ENCODE measurements at regions not wholly inside any gene's neighbourhood (a gene's known extent, or its start where the extent isn't known, plus 50 kb on each side); places are given as distances from the start of the nearest gene placed in this dataset.

DNA sequence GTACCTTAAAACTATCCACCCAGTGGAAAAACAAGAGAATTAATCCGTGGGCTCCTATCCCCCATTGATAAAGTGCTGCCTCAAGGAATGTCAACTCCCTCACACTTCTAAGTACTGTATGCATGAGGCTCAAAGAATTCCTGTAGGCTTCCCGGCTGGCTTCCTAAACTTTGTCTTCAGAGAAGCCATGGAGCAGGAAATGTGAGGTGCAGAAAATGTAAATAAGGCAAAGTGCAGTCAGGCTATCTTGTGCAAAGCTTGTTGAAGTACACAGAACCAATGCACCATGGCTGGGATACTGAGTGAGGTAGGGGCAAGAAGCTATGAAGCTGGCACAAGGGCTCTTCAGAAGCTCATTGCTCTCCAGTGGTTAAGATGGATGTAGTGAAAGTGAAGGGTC, 611.0 kb downstream of the FSCB start:
- DNase-seq (ENCODE audit: low spot score): no peak
- intact Hi-C loops (cut with micrococcal nuclease): no loop called here
- H3K27ac Mint-ChIP-seq: no peak overlapping the region
- H3K36me3 Mint-ChIP-seq (ENCODE audit: low read depth): no peaks in the 10 kb centered on the region
- no peak overlapping the region for H3K4me3 Mint-ChIP-seq
- peaks cover 8% of the 10 kb centered on the region for H3K9me3 Mint-ChIP-seq
- no peaks in the 10 kb centered on the region for H3K27me3 Mint-ChIP-seq (ENCODE audit: insufficient read depth)
- no peaks in the 10 kb centered on the region for H3K4me1 Mint-ChIP-seq (ENCODE audit: low read depth)

GRCh38 chr14:43894534-43894933, 612.5 kb downstream of the FSCB start:
- H3K4me3 Mint-ChIP-seq: no peak overlapping the region
- H3K27ac Mint-ChIP-seq: no peak overlapping the region
- no peaks in the 10 kb centered on the region for H3K27me3 Mint-ChIP-seq (ENCODE audit: insufficient read depth)
- no peak for DNase-seq (ENCODE audit: low spot score)
- H3K4me1 Mint-ChIP-seq (ENCODE audit: low read depth): no peaks in the 10 kb centered on the region
- peaks cover 8% of the 10 kb centered on the region for H3K9me3 Mint-ChIP-seq
- intact Hi-C loops (cut with micrococcal nuclease): no loop called here
- H3K36me3 Mint-ChIP-seq (ENCODE audit: low read depth): no peaks in the 10 kb centered on the region

DNA sequence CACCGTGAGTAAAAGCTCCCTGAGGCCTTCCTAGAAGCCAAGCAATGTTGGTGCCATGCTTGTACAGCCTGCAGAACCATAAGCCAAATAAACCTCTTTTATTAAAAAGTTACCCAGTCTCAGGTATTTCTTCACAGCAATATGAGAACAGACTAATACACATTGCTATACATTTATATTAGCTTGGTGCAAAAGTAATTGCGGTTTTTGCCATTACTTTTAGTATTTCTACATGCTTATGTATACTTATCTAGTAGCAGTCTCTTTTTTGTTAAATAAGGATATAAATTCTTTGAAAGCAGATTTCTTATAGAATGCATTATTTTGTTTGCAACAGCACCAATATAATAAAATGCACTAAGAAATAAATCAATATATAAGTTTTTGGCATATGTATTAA, 619.6 kb downstream of the FSCB start:
- no peak overlapping the region for H3K27ac Mint-ChIP-seq
- no peak for DNase-seq (ENCODE audit: low spot score)

GRCh38 chr14:43877351-43877960, 629.6 kb downstream of the FSCB start:
- H3K4me1 Mint-ChIP-seq (ENCODE audit: low read depth): no peaks in the 10 kb centered on the region
- no peaks in the 10 kb centered on the region for H3K9me3 Mint-ChIP-seq
- no peaks in the 10 kb centered on the region for H3K36me3 Mint-ChIP-seq (ENCODE audit: low read depth)
- intact Hi-C loops (cut with micrococcal nuclease): no loop called here
- no peak overlapping the region for H3K4me3 Mint-ChIP-seq
- no peak overlapping the region for H3K27ac Mint-ChIP-seq
- no peak for DNase-seq (ENCODE audit: low spot score)
- no peaks in the 10 kb centered on the region for H3K27me3 Mint-ChIP-seq (ENCODE audit: insufficient read depth)

More for the DNA sequence above, 619.6 kb downstream of the FSCB start:
- intact Hi-C loops (cut with micrococcal nuclease): no loop called here
- Mint-ChIP-seq H3K27me3 (ENCODE audit: insufficient read depth) (no peaks in the 10 kb centered on the region), H3K9me3 (no peaks in the 10 kb centered on the region), H3K36me3 (ENCODE audit: low read depth) (no peaks in the 10 kb centered on the region), H3K4me3 (no peak overlapping the region), H3K4me1 (ENCODE audit: low read depth) (no peaks in the 10 kb centered on the region)

- no peak overlapping the region for H3K4me3 Mint-ChIP-seq
- no peaks in the 10 kb centered on the region for H3K36me3 Mint-ChIP-seq (ENCODE audit: low read depth)
- no peaks in the 10 kb centered on the region for H3K27me3 Mint-ChIP-seq (ENCODE audit: insufficient read depth)
- H3K9me3 Mint-ChIP-seq: peaks cover 3% of the 10 kb centered on the region
- no peaks in the 10 kb centered on the region for H3K4me1 Mint-ChIP-seq (ENCODE audit: low read depth)
- intact Hi-C loops (cut with micrococcal nuclease): no loop called here
- no peak for DNase-seq (ENCODE audit: low spot score)
- no peak overlapping the region for H3K27ac Mint-ChIP-seq
Observed at GRCh38 chr14:43872752-43873655, 634.1 kb downstream of the FSCB start.

DNA sequence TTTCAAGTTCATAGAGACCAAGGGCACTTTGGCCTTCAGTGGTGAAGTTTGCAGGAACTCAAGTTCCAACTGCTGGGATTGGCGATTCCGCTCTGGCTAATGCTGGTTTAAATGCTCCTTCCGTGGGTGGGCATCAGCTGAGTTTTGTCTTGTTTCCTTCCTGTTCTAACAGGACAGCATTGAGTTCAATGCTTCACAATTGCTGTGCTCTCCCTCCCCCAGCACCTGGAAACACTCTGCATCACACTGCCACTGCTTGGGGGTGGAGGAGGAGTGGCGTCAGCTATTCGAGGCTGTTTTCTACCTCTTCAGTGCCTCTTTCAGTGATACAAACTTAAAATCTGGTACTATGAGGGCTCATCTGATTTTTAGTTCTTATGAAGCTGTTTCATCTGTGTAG, 634.9 kb downstream of the FSCB start:
- Mint-ChIP-seq H3K4me3 (no peak overlapping the region), H3K36me3 (ENCODE audit: low read depth) (no peaks in the 10 kb centered on the region), H3K9me3 (peaks cover 7% of the 10 kb centered on the region), H3K4me1 (ENCODE audit: low read depth) (no peaks in the 10 kb centered on the region), H3K27ac (no peak overlapping the region), H3K27me3 (ENCODE audit: insufficient read depth) (no peaks in the 10 kb centered on the region)
- DNase-seq (ENCODE audit: low spot score): no peak
- intact Hi-C loops (cut with micrococcal nuclease): no loop called here

GRCh38 chr14:43858981-43859380, 648.1 kb downstream of the FSCB start:
- intact Hi-C loops (cut with micrococcal nuclease): no loop called here
- H3K4me3 Mint-ChIP-seq: no peak overlapping the region
- no peaks in the 10 kb centered on the region for H3K27me3 Mint-ChIP-seq (ENCODE audit: insufficient read depth)
- no peak overlapping the region for H3K27ac Mint-ChIP-seq
- H3K4me1 Mint-ChIP-seq (ENCODE audit: low read depth): no peaks in the 10 kb centered on the region
- H3K9me3 Mint-ChIP-seq: peaks cover 6% of the 10 kb centered on the region
- DNase-seq (ENCODE audit: low spot score): no peak
- no peaks in the 10 kb centered on the region for H3K36me3 Mint-ChIP-seq (ENCODE audit: low read depth)

DNA sequence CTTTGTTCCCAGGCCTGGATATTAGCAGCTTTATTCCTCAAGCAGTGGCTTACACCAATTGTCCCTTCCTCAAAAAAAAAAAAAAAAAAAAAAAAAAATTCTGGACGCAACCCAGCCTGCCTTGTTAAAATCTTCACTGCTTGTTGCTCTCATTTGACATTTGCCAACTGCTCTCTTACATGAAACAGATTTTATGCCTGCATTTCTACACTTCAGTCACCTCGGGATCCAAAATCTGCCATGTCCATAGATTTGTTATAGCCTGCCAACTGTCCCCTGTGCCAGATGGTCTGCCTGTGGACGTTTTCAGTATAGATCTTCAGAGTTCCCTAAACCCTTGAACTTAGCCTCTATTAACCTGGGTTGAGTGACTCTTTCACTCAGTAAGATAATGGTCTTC, 651.5 kb downstream of the FSCB start:
- Mint-ChIP-seq H3K4me3 (no peak overlapping the region), H3K27ac (no peak overlapping the region), H3K4me1 (ENCODE audit: low read depth) (no peaks in the 10 kb centered on the region), H3K36me3 (ENCODE audit: low read depth) (no peaks in the 10 kb centered on the region), H3K27me3 (ENCODE audit: insufficient read depth) (no peaks in the 10 kb centered on the region), H3K9me3 (peaks cover 9% of the 10 kb centered on the region)
- intact Hi-C loops (cut with micrococcal nuclease): no loop called here
- DNase-seq (ENCODE audit: low spot score): no peak

DNA sequence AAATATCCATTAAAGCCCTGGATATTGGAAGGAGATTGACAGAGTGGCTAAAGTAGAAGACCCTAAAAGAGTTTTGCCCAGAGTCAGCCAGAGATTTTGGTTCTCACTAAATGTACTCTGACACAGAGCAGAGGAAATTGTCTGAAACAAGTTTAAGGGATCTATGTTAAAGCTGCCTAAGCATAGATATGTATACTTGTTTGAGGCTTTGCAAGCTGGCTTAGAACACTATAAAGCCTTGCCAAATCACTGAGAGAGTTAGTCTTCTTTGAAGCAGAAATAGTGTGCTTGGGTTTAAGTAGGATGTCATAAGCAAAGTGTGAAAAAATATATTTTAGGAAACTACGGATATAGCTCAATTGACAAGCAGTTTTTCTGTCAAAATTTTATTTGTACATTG, 653.5 kb downstream of the FSCB start:
- H3K4me1 Mint-ChIP-seq (ENCODE audit: low read depth): no peaks in the 10 kb centered on the region
- H3K27ac Mint-ChIP-seq: no peak overlapping the region
- no peaks in the 10 kb centered on the region for H3K36me3 Mint-ChIP-seq (ENCODE audit: low read depth)
- no peak overlapping the region for H3K4me3 Mint-ChIP-seq
- no peaks in the 10 kb centered on the region for H3K27me3 Mint-ChIP-seq (ENCODE audit: insufficient read depth)
- peaks cover 11% of the 10 kb centered on the region for H3K9me3 Mint-ChIP-seq
- no peak for DNase-seq (ENCODE audit: low spot score)
- intact Hi-C loops (cut with micrococcal nuclease): no loop called here

- no peak overlapping the region for H3K27ac Mint-ChIP-seq
- no peaks in the 10 kb centered on the region for H3K36me3 Mint-ChIP-seq (ENCODE audit: low read depth)
- peaks cover 35% of the 10 kb centered on the region for H3K9me3 Mint-ChIP-seq
Observed at GRCh38 chr14:43803076-43803689, 703.9 kb downstream of the FSCB start.

DNA sequence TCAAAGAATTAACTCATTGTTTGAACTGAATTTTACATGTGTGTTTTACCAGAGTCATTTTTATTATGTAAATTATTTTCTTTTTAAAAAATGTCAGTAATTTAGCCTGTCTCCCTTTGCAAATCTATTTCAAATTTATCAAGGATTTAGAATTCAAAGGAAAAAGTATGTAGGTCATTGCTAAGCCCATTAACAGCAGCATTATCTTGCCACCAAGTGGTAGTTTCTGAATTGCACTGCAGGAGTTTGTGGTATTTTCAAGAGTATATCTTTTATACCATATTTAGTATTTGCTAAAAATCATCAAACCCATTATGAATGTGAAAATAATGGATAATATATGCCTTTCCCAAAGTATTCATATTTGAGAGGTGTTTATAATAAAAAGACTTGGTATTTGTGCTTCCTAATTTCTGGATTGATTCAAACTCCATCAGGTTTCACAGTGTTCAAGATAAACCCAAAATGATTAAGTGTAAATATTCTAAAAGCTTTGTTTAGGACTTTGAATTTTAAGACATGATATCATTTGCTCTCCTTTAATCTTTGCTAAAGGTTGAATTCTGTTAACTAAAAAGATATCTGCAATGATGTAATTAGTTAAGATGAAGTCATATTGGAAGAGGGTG, 711.4 kb downstream of the FSCB start:
- intact Hi-C loops (cut with micrococcal nuclease): no loop called here
- Mint-ChIP-seq H3K27me3 (ENCODE audit: insufficient read depth) (no peaks in the 10 kb centered on the region), H3K9me3 (no peaks in the 10 kb centered on the region), H3K4me1 (ENCODE audit: low read depth) (no peaks in the 10 kb centered on the region), H3K27ac (no peak overlapping the region), H3K4me3 (no peak overlapping the region), H3K36me3 (ENCODE audit: low read depth) (no peaks in the 10 kb centered on the region)
- DNase-seq (ENCODE audit: low spot score): no peak

More at GRCh38 chr14:43803076-43803689, 703.9 kb downstream of the FSCB start:
- Mint-ChIP-seq H3K27me3 (ENCODE audit: insufficient read depth) (no peaks in the 10 kb centered on the region), H3K4me3 (no peak overlapping the region), H3K4me1 (ENCODE audit: low read depth) (no peaks in the 10 kb centered on the region)
- DNase-seq (ENCODE audit: low spot score): no peak
- intact Hi-C loops (cut with micrococcal nuclease): no loop called here

DNA sequence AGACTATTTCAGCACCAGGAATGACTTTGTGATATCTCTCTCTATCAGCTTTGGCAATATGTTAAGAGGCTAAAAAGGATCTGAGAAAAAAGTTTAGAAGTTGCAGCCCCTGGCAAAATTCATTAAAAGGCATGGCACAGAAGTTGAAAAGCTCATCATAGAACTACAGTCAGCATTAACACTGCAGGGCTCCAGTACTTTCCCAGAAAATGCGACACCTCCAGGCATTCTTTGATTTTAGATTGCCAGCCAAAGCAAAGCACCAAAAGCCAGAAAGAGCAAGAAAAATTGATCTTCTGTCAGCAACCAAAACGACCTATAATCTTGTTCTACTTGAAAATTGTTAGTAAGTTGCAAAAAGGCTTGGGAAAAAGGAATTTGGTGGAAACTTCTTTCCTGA, 713.5 kb downstream of the FSCB start:
- Mint-ChIP-seq H3K4me1 (ENCODE audit: low read depth) (no peaks in the 10 kb centered on the region), H3K27ac (no peak overlapping the region), H3K4me3 (no peak overlapping the region), H3K27me3 (ENCODE audit: insufficient read depth) (no peaks in the 10 kb centered on the region), H3K9me3 (no peaks in the 10 kb centered on the region), H3K36me3 (ENCODE audit: low read depth) (no peaks in the 10 kb centered on the region)
- no peak for DNase-seq (ENCODE audit: low spot score)
- intact Hi-C loops (cut with micrococcal nuclease): no loop called here

DNA sequence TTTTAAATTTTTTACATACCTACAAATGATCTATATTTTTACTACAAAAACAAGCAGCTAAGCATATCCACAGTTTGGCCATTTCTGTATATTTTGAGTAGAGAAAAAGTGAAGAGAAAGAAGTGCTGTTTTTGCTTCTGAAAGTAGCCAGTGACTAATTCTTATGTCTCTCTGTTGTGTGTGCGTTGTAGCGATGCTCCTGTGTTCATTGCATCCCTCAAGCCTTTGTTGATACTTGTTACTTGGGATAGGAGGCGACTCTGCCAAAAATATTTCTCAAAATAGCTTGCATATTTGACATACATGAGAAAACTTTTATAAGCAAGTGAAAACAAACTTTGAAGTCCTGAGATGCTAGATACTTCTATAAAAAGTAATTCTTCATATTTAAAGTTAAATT, 714.1 kb downstream of the FSCB start:
- Mint-ChIP-seq H3K4me3 (no peak overlapping the region), H3K36me3 (ENCODE audit: low read depth) (no peaks in the 10 kb centered on the region), H3K27me3 (ENCODE audit: insufficient read depth) (no peaks in the 10 kb centered on the region), H3K4me1 (ENCODE audit: low read depth) (no peaks in the 10 kb centered on the region), H3K27ac (no peak overlapping the region), H3K9me3 (no peaks in the 10 kb centered on the region)
- intact Hi-C loops (cut with micrococcal nuclease): no loop called here
- no peak for DNase-seq (ENCODE audit: low spot score)
